NT2/D1 (cell line): ENCODE measurements at regions not wholly inside any gene's neighbourhood (a gene's known extent, or its start where the extent isn't known, plus 50 kb on each side); places are given as distances from the start of the nearest gene placed in this dataset.
"Not testable (repeated sequence)": the region's sequence is repeated elsewhere in the genome, so short reads cannot be mapped to it uniquely, and the experiment has no call there.

Experiments used
- SUZ12 ChIP-seq: IDR thresholded peaks from 2 replicates; pipeline ENCODE4 v1.6.1; 2011; ENCODE audit not compliant: insufficient read length, insufficient read depth; ENCODE audit errors: extremely low read depth
- YY1 ChIP-seq: IDR thresholded peaks from 2 replicates; pipeline ENCODE4 v1.6.1; 2011; ENCODE audit not compliant: insufficient read length, insufficient read depth
- ZNF274 ChIP-seq: IDR thresholded peaks from 2 replicates; pipeline ENCODE4 v1.6.1; 2011; ENCODE audit warnings: mild to moderate bottlenecking, low read depth, low read length

- not testable (repeated sequence) for TF ChIP-seq YY1, ZNF274, SUZ12
Measured at GRCh38 chr2:87543797-87544196, 204.1 kb upstream of the PLGLB2 start.
